ENCODE measurements at regions not wholly inside any gene's neighbourhood (a gene's known extent, or its start where the extent isn't known, plus 50 kb on each side); places are given as distances from the start of the nearest gene placed in this dataset.

DNA sequence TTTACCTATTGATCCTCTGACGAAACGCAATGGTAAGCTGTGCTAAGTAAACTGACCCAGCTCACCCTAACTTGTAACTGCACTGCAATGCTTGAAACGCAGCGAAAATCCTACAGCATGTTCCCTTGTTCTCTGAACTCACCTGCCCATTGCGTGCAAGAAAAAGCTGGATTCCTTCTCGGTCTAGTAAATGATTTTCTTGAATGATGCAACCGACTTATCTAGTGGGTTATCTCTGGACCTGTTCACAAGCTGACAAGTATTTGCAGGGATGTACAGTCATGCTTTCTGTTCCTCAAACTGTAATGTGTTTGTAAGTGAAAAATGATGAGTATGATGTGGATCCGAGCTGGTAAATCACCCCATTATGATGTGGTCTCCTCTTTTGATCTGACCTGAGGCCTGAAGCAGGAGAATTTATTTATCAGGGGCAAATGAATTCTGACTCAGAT is 140.1 kb downstream of the BTC start (continued):
- TF ChIP-seq, protein P1, sequence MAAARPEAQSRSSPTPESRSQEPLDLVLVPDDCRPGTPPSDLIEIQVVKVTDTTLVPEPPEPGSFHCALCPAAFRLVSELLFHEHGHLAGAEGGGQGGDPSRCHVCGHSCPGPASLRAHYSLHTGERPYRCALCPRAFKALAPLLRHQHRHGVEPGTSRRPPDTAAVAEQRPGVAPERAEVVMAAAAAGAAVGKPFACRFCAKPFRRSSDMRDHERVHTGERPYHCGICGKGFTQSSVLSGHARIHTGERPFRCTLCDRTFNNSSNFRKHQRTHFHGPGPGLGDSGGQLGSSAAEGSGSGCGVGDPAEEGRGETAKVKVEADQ (CRISPR knock-in tag; IDR thresholded peaks at IDR 0.05; ENCODE audit: borderline replicate concordance), result peak; percentile 58; the same call in 1 of the 2 replicates
- TF ChIP-seq, protein P2, sequence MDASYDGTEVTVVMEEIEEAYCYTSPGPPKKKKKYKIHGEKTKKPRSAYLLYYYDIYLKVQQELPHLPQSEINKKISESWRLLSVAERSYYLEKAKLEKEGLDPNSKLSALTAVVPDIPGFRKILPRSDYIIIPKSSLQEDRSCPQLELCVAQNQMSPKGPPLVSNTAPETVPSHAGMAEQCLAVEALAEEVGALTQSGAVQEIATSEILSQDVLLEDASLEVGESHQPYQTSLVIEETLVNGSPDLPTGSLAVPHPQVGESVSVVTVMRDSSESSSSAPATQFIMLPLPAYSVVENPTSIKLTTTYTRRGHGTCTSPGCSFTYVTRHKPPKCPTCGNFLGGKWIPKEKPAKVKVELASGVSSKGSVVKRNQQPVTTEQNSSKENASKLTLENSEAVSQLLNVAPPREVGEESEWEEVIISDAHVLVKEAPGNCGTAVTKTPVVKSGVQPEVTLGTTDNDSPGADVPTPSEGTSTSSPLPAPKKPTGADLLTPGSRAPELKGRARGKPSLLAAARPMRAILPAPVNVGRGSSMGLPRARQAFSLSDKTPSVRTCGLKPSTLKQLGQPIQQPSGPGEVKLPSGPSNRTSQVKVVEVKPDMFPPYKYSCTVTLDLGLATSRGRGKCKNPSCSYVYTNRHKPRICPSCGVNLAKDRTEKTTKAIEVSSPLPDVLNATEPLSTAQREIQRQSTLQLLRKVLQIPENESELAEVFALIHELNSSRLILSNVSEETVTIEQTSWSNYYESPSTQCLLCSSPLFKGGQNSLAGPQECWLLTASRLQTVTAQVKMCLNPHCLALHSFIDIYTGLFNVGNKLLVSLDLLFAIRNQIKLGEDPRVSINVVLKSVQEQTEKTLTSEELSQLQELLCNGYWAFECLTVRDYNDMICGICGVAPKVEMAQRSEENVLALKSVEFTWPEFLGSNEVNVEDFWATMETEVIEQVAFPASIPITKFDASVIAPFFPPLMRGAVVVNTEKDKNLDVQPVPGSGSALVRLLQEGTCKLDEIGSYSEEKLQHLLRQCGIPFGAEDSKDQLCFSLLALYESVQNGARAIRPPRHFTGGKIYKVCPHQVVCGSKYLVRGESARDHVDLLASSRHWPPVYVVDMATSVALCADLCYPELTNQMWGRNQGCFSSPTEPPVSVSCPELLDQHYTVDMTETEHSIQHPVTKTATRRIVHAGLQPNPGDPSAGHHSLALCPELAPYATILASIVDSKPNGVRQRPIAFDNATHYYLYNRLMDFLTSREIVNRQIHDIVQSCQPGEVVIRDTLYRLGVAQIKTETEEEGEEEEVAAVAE (CRISPR knock-in tag; IDR thresholded peaks at IDR 0.05; ENCODE audit: borderline replicate concordance), result peak; percentile 79; the same call in 1 of the 2 replicates
- TF ChIP-seq SAP130 (CRISPR knock-in tag; IDR thresholded peaks at IDR 0.05; ENCODE audit: low read depth) (peak; percentile 87), MED13 (CRISPR knock-in tag; IDR thresholded peaks at IDR 0.05) (peak; percentile 88), ZNF3 (CRISPR knock-in tag; IDR thresholded peaks at IDR 0.05) (peak; percentile 42; the same call in 1 of the 2 replicates), ZMYM4 (CRISPR knock-in tag; IDR thresholded peaks at IDR 0.05) (peak; percentile 91), PHF21A (CRISPR knock-in tag; IDR thresholded peaks at IDR 0.05) (peak; percentile 77), RBAK (CRISPR knock-in tag; IDR thresholded peaks at IDR 0.05) (peak; percentile 83)
- TF ChIP-seq, protein P3, sequence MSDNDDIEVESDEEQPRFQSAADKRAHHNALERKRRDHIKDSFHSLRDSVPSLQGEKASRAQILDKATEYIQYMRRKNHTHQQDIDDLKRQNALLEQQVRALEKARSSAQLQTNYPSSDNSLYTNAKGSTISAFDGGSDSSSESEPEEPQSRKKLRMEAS (IDR thresholded peaks at IDR 0.05), result peak; percentile 58; the same call in 1 of the 2 replicates
- TF ChIP-seq, protein P4, sequence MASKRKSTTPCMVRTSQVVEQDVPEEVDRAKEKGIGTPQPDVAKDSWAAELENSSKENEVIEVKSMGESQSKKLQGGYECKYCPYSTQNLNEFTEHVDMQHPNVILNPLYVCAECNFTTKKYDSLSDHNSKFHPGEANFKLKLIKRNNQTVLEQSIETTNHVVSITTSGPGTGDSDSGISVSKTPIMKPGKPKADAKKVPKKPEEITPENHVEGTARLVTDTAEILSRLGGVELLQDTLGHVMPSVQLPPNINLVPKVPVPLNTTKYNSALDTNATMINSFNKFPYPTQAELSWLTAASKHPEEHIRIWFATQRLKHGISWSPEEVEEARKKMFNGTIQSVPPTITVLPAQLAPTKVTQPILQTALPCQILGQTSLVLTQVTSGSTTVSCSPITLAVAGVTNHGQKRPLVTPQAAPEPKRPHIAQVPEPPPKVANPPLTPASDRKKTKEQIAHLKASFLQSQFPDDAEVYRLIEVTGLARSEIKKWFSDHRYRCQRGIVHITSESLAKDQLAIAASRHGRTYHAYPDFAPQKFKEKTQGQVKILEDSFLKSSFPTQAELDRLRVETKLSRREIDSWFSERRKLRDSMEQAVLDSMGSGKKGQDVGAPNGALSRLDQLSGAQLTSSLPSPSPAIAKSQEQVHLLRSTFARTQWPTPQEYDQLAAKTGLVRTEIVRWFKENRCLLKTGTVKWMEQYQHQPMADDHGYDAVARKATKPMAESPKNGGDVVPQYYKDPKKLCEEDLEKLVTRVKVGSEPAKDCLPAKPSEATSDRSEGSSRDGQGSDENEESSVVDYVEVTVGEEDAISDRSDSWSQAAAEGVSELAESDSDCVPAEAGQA (IDR thresholded peaks at IDR 0.05; ENCODE audit: low read depth), result peak; percentile 52; the same call in 1 of the 2 replicates
- TF ChIP-seq, protein P4 (CRISPR knock-in tag; IDR thresholded peaks at IDR 0.05; ENCODE audit: borderline replicate concordance), result no peak
- TF ChIP-seq, protein P5, sequence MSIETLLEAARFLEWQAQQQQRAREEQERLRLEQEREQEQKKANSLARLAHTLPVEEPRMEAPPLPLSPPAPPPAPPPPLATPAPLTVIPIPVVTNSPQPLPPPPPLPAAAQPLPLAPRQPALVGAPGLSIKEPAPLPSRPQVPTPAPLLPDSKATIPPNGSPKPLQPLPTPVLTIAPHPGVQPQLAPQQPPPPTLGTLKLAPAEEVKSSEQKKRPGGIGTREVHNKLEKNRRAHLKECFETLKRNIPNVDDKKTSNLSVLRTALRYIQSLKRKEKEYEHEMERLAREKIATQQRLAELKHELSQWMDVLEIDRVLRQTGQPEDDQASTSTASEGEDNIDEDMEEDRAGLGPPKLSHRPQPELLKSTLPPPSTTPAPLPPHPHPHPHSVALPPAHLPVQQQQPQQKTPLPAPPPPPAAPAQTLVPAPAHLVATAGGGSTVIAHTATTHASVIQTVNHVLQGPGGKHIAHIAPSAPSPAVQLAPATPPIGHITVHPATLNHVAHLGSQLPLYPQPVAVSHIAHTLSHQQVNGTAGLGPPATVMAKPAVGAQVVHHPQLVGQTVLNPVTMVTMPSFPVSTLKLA (IDR thresholded peaks at IDR 0.05), result 0 out of 2 replicates have a peak, but pooled peaks have one; percentile 13
